ENCODE measurements at regions not wholly inside any gene's neighbourhood (a gene's known extent, or its start where the extent isn't known, plus 50 kb on each side); places are given as distances from the start of the nearest gene placed in this dataset.

DNA sequence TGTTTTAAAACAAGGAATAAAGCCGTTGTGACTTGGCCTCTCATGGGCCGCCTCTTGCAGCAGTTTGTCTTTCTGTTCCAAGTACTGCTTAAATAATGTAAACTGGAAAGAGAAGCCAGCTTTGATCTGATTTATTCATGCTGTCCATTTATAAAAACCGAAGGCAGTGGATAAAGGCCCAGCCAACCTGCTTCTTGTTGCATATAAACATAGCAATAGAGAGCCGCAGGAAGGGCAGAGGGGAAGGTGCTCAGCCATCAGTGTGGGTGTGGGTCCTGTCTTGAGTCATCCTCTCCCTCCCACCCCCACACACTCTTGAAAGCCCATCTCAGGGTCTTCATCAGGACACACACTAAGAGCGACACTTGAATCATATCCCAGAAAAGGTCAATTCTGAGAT is 187.9 kb upstream of the FAM9B start:
- H3K9me3 Mint-ChIP-seq (ENCODE audit: low read depth, unreplicated experiment), result peaks cover 4% of the 10 kb centered on the region

GRCh38 chrX:9222299-9222698 is 188.4 kb upstream of the FAM9B start:
- peaks cover 4% of the 10 kb centered on the region for H3K9me3 Mint-ChIP-seq (ENCODE audit: low read depth, unreplicated experiment)
- TF ChIP-seq, protein P1, sequence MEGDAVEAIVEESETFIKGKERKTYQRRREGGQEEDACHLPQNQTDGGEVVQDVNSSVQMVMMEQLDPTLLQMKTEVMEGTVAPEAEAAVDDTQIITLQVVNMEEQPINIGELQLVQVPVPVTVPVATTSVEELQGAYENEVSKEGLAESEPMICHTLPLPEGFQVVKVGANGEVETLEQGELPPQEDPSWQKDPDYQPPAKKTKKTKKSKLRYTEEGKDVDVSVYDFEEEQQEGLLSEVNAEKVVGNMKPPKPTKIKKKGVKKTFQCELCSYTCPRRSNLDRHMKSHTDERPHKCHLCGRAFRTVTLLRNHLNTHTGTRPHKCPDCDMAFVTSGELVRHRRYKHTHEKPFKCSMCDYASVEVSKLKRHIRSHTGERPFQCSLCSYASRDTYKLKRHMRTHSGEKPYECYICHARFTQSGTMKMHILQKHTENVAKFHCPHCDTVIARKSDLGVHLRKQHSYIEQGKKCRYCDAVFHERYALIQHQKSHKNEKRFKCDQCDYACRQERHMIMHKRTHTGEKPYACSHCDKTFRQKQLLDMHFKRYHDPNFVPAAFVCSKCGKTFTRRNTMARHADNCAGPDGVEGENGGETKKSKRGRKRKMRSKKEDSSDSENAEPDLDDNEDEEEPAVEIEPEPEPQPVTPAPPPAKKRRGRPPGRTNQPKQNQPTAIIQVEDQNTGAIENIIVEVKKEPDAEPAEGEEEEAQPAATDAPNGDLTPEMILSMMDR (IDR thresholded peaks at IDR 0.05; ENCODE audit: unreplicated experiment), result no peak
- CTCF ChIA-PET, result no interaction called here
- no TSS peak for BruUV-seq (replicated peaks)
- no peaks in the 10 kb centered on the region for H3K27me3 Mint-ChIP-seq (ENCODE audit: unreplicated experiment)
- H3K36me3 Mint-ChIP-seq (ENCODE audit: insufficient read depth, unreplicated experiment), result no peaks in the 10 kb centered on the region
- intact Hi-C loops (cut with micrococcal nuclease; ENCODE audit: unreplicated experiment), result no loop called here
- no peaks in the 10 kb centered on the region for H3K4me1 Mint-ChIP-seq (ENCODE audit: low read depth, unreplicated experiment)
- H3K27ac Mint-ChIP-seq (ENCODE audit: unreplicated experiment), result no peak overlapping the region
- H3K4me3 Mint-ChIP-seq (ENCODE audit: low read depth, unreplicated experiment), result no peak overlapping the region
- DNase-seq, result no peak

More for the DNA sequence above, 187.9 kb upstream of the FAM9B start:
- CTCF ChIA-PET, result no interaction called here
- Mint-ChIP-seq H3K27me3 (ENCODE audit: unreplicated experiment) (no peaks in the 10 kb centered on the region), H3K4me1 (ENCODE audit: low read depth, unreplicated experiment) (no peaks in the 10 kb centered on the region), H3K27ac (ENCODE audit: unreplicated experiment) (no peak overlapping the region), H3K4me3 (ENCODE audit: low read depth, unreplicated experiment) (no peak overlapping the region), H3K36me3 (ENCODE audit: insufficient read depth, unreplicated experiment) (no peaks in the 10 kb centered on the region)
- intact Hi-C loops (cut with micrococcal nuclease; ENCODE audit: unreplicated experiment), result no loop called here
- BruUV-seq (replicated peaks), result no TSS peak
- no peak for DNase-seq
- TF ChIP-seq, protein P1 (IDR thresholded peaks at IDR 0.05; ENCODE audit: unreplicated experiment), result no peak

DNA sequence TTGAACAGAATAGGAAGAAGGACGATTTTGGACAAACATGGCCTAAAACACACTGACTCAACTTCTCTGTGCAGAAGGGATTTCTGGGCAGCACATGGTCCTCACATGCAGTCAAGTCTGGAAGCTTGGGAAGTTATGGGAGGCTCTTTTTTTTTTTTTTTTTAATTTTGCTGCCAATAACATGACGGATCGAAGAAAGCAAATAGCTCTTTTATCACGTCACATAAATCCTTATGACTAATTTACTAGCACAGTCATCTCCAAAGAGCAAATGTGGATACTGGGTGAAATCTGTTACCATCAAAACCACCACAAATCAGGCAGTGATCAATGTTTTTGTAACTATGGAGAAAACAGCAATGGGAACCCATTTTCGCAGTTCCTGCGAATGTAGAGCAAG is 193.3 kb upstream of the FAM9B start:
- no peaks in the 10 kb centered on the region for H3K36me3 Mint-ChIP-seq (ENCODE audit: insufficient read depth, unreplicated experiment)
- intact Hi-C loops (cut with micrococcal nuclease; ENCODE audit: unreplicated experiment), result no loop called here
- no peak for DNase-seq
- BruUV-seq (replicated peaks), result no TSS peak
- H3K27ac Mint-ChIP-seq (ENCODE audit: unreplicated experiment), result no peak overlapping the region
- TF ChIP-seq, protein P1 (IDR thresholded peaks at IDR 0.05; ENCODE audit: unreplicated experiment), result no peak
- CTCF ChIA-PET, result interaction anchor here (0.7 kb wide), 1 partner anchor 651 kb away, joined by 4 read pairs; no protein-coding TSS in a partner anchor
- H3K4me1 Mint-ChIP-seq (ENCODE audit: low read depth, unreplicated experiment), result peaks cover 9% of the 10 kb centered on the region
- no peaks in the 10 kb centered on the region for H3K27me3 Mint-ChIP-seq (ENCODE audit: unreplicated experiment)
- H3K4me3 Mint-ChIP-seq (ENCODE audit: low read depth, unreplicated experiment), result no peak overlapping the region
- no peaks in the 10 kb centered on the region for H3K9me3 Mint-ChIP-seq (ENCODE audit: low read depth, unreplicated experiment)

- peak overlapping the region; percentile 6 for H3K27ac Mint-ChIP-seq (ENCODE audit: unreplicated experiment)
- intact Hi-C loops (cut with micrococcal nuclease; ENCODE audit: unreplicated experiment), result no loop called here
- H3K4me3 Mint-ChIP-seq (ENCODE audit: low read depth, unreplicated experiment), result no peak overlapping the region
- TF ChIP-seq, protein P1 (IDR thresholded peaks at IDR 0.05; ENCODE audit: unreplicated experiment), result no peak
- H3K4me1 Mint-ChIP-seq (ENCODE audit: low read depth, unreplicated experiment), result peaks cover 9% of the 10 kb centered on the region
- DNase-seq, result no peak
- BruUV-seq (replicated peaks), result no TSS peak
- CTCF ChIA-PET, result no interaction called here
- H3K9me3 Mint-ChIP-seq (ENCODE audit: low read depth, unreplicated experiment), result peaks cover 3% of the 10 kb centered on the region
- H3K36me3 Mint-ChIP-seq (ENCODE audit: insufficient read depth, unreplicated experiment), result no peaks in the 10 kb centered on the region
- no peaks in the 10 kb centered on the region for H3K27me3 Mint-ChIP-seq (ENCODE audit: unreplicated experiment)
These were observed 197.6 kb upstream of the FAM9B start for GRCh38 chrX:9231491-9231890.
